Activated CD4-positive, alpha-beta memory T cell treated with anti-CD3 and anti-CD28 coated beads, Interleukin-2, amount 10 ng/mL, durations not matched to agents 7 days and 5 days (primary cell): ENCODE measurements at regions not wholly inside any gene's neighbourhood (a gene's known extent, or its start where the extent isn't known, plus 50 kb on each side); places are given as distances from the start of the nearest gene placed in this dataset.

Source experiments
- CTCF ChIA-PET: fragments of 350-600 bp; sonication (Branson Sonifier 250); formaldehyde crosslinking; loops from one replicate; lab custom pipeline; 2021; ENCODE audit warnings: antibody characterized with exemption, inconsistent platforms; lab: Charles Lee
- POLR2A ChIA-PET: fragments of 350-600 bp; sonication (Branson Sonifier 250); formaldehyde crosslinking; loops from one replicate; lab custom pipeline; 2021; ENCODE audit warnings: antibody characterized with exemption; lab: Charles Lee
- DNase-seq: peaks from one replicate; pipeline ENCODE4 v3.0.0-alpha.2; 2020
- H3K27ac Mint-ChIP-seq: one replicate; pipeline ENCODE4 v1.8.0; 2021; ENCODE audit warnings: mild to moderate bottlenecking, mixed read lengths
- H3K27me3 Mint-ChIP-seq: one replicate; pipeline ENCODE4 v1.8.0; 2021; ENCODE audit warnings: mixed read lengths
- H3K36me3 Mint-ChIP-seq: one replicate; pipeline ENCODE4 v1.8.0; 2021; ENCODE audit warnings: low read depth, mixed read lengths
- H3K4me1 Mint-ChIP-seq: one replicate; pipeline ENCODE4 v1.8.0; 2021; ENCODE audit warnings: mixed read lengths
- H3K4me3 Mint-ChIP-seq: one replicate; pipeline ENCODE4 v1.8.0; 2021; ENCODE audit warnings: mild to moderate bottlenecking, mixed read lengths
- H3K9me3 Mint-ChIP-seq: one replicate; pipeline ENCODE4 v1.8.0; 2021; ENCODE audit warnings: mixed read lengths

DNA sequence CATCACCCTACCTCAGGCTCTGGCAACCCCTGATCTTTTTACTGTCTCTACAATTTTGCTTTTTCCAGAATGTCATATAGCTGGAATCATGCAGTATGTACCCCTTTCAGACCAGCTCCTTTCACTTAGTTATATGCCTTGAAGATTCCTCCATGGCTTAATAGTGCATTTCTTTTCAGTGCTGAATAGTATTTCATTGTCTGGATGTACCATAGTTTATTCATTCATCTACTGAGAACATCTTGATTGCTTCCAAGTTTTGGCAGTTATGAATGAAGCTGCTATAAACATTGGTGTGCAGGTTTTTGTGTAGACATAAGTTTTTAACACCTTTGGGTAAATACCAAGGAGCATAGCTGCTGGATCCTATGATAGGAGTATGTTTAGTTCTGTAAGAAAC is 50.8 kb upstream of the ANP32A start:
- POLR2A ChIA-PET: no interaction called here
- no peak for DNase-seq
- Mint-ChIP-seq H3K27me3 (peaks cover 36% of the 10 kb centered on the region), H3K27ac (no peak overlapping the region), H3K4me3 (no peak overlapping the region), H3K4me1 (peaks cover 4% of the 10 kb centered on the region), H3K9me3 (no peaks in the 10 kb centered on the region), H3K36me3 (no peaks in the 10 kb centered on the region)
- CTCF ChIA-PET: interaction anchor here (1.4 kb wide), 1 partner anchor 87 kb away, joined by 3 read pairs; no protein-coding TSS in a partner anchor

DNA sequence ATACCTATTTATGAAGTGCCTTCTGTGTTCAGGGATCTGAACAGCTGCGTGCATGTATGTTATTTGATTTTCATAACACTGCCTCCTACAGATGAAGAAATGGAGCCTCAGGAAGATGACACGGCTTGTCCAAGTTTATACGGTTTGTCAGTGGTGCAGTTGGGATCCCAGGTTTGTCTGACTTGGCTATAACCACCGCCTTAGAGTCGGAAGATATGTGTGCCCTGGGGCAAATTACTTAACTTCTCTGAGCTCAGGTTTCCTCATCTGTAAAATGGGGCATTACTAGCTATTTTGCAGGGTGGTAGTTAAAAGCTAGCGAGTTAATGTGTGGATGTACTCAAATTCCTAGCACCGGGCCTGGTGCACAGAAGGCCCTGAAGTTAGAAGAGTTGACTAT is 54.1 kb upstream of the ANP32A start:
- peaks cover 4% of the 10 kb centered on the region for H3K4me1 Mint-ChIP-seq
- ChIA-PET CTCF (interaction anchor here (0.7 to 4.6 kb wide), 18 partner anchors 42 to 325 kb away, joined by 3 to 51 read pairs (median 8); no protein-coding TSS in a partner anchor), POLR2A (interaction anchor here (1.5 to 1.7 kb wide), 2 partner anchors 56 to 58 kb away, joined by 4 read pairs; no protein-coding TSS in a partner anchor)
- H3K4me3 Mint-ChIP-seq: no peak overlapping the region
- H3K27me3 Mint-ChIP-seq: peaks cover 40% of the 10 kb centered on the region
- no peaks in the 10 kb centered on the region for H3K36me3 Mint-ChIP-seq
- H3K9me3 Mint-ChIP-seq: no peaks in the 10 kb centered on the region
- no peak for DNase-seq
- no peak overlapping the region for H3K27ac Mint-ChIP-seq

DNA sequence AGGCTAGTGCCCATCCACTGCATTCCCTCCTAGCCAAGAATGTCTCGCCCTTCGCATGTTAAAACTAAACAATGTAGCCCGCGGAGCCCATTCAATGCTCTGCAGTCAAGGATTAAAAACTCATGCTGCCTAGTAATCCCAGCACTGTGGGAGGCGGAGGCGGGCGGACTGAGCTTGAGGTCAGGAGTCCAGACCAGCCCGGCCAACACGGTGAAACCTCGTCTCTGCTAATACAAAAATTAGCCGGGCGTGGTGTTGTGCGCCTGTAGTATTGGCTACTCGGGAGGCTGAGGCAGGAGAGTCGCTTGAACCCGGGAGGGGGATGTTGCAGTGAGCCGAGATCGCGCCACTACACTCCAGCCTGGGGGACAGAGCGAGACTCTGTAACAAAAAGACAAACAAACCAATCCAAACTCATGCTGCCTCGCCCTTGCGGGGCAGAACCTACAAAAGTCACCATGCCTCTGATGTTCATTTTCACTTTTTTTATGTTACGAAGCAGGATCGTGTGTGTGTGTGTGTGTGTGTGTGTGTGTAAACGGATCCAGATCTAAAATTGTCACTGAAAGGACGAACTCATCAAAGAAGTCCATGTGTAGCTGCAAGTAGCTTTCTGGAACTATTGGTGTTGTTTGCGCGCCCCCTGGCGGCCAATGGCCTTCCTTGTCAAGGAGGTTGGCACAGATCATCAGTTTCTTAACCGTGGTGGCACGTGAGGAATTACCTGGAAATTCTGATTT is 54.8 kb upstream of the SPESP1 start:
- no peaks in the 10 kb centered on the region for H3K9me3 Mint-ChIP-seq
- no peak overlapping the region for H3K27ac Mint-ChIP-seq
- DNase-seq: peak; percentile 90
- H3K36me3 Mint-ChIP-seq: no peaks in the 10 kb centered on the region
- POLR2A ChIA-PET: interaction anchor here (1.1 to 1.7 kb wide), 3 partner anchors 56 to 100 kb away, joined by 4 read pairs; no protein-coding TSS in a partner anchor
- H3K4me1 Mint-ChIP-seq: peaks cover 4% of the 10 kb centered on the region
- no peak overlapping the region for H3K4me3 Mint-ChIP-seq
- H3K27me3 Mint-ChIP-seq: peaks cover 34% of the 10 kb centered on the region
- CTCF ChIA-PET: interaction anchor here (0.6 to 4.6 kb wide), 35 partner anchors 11 to 325 kb away, joined by 3 to 51 read pairs (median 4); no protein-coding TSS in a partner anchor

GRCh38 chr15:68877626-68878025 is 52.7 kb upstream of the SPESP1 start:
- Mint-ChIP-seq H3K27ac (no peak overlapping the region), H3K4me3 (no peak overlapping the region), H3K36me3 (no peaks in the 10 kb centered on the region), H3K9me3 (no peaks in the 10 kb centered on the region), H3K27me3 (peaks cover 28% of the 10 kb centered on the region), H3K4me1 (peaks cover 4% of the 10 kb centered on the region)
- CTCF ChIA-PET: interaction anchor here (1.0 to 4.6 kb wide), 3 partner anchors 93 to 327 kb away, joined by 3 to 51 read pairs (median 6); no protein-coding TSS in a partner anchor
- POLR2A ChIA-PET: no interaction called here
- no peak for DNase-seq

DNA sequence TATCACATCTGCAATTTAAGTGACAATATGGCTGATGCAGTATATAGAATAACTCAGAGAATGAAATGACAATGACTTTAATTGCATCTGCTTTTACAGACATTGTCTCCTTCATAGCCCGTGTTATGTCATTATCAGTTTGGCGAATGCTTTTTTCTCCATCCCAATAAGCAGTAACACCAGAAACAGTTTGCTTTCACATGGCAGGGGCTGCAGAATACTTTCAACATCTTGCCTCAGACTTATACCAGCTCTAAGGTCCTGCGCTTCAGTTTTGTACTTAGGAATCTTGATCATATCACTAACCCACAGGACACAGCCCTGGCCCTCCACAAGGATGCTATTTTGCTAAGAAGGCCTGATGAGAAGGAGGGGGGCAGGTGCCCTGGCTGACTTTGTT is 49.9 kb upstream of the SPESP1 start:
- Mint-ChIP-seq H3K4me3 (no peak overlapping the region), H3K27ac (no peak overlapping the region), H3K4me1 (peaks cover 4% of the 10 kb centered on the region), H3K27me3 (peaks cover 20% of the 10 kb centered on the region), H3K36me3 (no peaks in the 10 kb centered on the region), H3K9me3 (no peaks in the 10 kb centered on the region)
- ChIA-PET CTCF (no interaction called here), POLR2A (no interaction called here)
- no peak for DNase-seq
